Spleen (tissue), 11 donors: ENCODE measurements at regions not wholly inside any gene's neighbourhood (a gene's known extent, or its start where the extent isn't known, plus 50 kb on each side); places are given as distances from the start of the nearest gene placed in this dataset.

Experiments
- DNase-seq: peaks from one replicate; pipeline ENCODE4 v3.0.0-alpha.2; 2020
- H3K27ac ChIP-seq, 8 donors: fragments of 200-600 bp; sonication (generic) in 7 of 8; 1 replicate in 4 of 8; 2 replicates in 4 of 8; pipeline versions ENCODE4 v1.5.0 to v1.8.0; 2016 to 2021; ENCODE audit warnings: inconsistent platforms in 4 of 8, mild to moderate bottlenecking in 4 of 8, moderate library complexity in 1 of 8
- H3K27me3 ChIP-seq, 7 donors: fragments of 200-600 bp; sonication (generic) in 6 of 7; replicated peaks in 1 of 7; 1 replicate in 4 of 7; 2 replicates in 3 of 7; pipeline versions ENCODE4 v1.5.0 to v1.8.0; 2016 to 2021; ENCODE audit warnings: inconsistent platforms in 3 of 7, mild to moderate bottlenecking in 1 of 7
- H3K36me3 ChIP-seq, 6 donors: fragments of 200-600 bp; sonication (generic) in 5 of 6; 1 replicate in 4 of 6; 2 replicates in 2 of 6; pipeline versions ENCODE4 v1.5.0 to v1.8.0; 2016 to 2021; ENCODE audit warnings: inconsistent platforms in 2 of 6
- H3K4me1 ChIP-seq, 6 donors: fragments of 200-600 bp; sonication (generic) in 5 of 6; 1 replicate in 3 of 6; 2 replicates in 3 of 6; pipeline versions ENCODE4 v1.5.0 to v1.8.0; 2016 to 2021; ENCODE audit warnings: inconsistent platforms in 3 of 6
- H3K4me3 ChIP-seq, 8 donors: fragments of 200-600 bp; sonication (generic) in 7 of 8; 1 replicate in 4 of 8; 2 replicates in 4 of 8; pipeline versions ENCODE4 v1.5.0 to v1.8.0; 2016 to 2021; ENCODE audit warnings: inconsistent platforms in 4 of 8, mild to moderate bottlenecking in 4 of 8, moderate library complexity in 2 of 8
- H3K9me3 ChIP-seq, 8 donors: fragments of 200-600 bp; sonication (generic) in 7 of 8; 1 replicate in 4 of 8; 2 replicates in 4 of 8; pipeline versions ENCODE4 v1.5.0 to v1.8.0; 2016 to 2021; ENCODE audit warnings: inconsistent platforms in 4 of 8
- POLR2A ChIP-seq, 3 donors: fragments of 450-650 bp; IDR thresholded peaks; one replicate each; pipeline ENCODE4 v1.5.1; 2017; ENCODE audit warnings: antibody characterized with exemption in 3 of 3, mild to moderate bottlenecking in 1 of 3
- POLR2AphosphoS5 ChIP-seq, 3 donors: sonication (generic); formaldehyde crosslinking; IDR thresholded peaks; one replicate each; pipeline ENCODE4 v1.5.1; 2017; ENCODE audit warnings: antibody characterized with exemption in 3 of 3
- WGBS, 5 donors: extraction: QIAGEN DNeasy Blood & Tissue Kit in 3 of 5; methylation state at CpG; one replicate each; pipeline versions ENCODE4 v1.1.5 to v1.1.7; 2013 to 2018; 5-methylcytosine and 5-hydroxymethylcytosine counted together
- intact Hi-C: fragments of 100-400 bp; cut with DNase I; formaldehyde crosslinking; loops from one replicate; pipeline ENCODE4 v1.15.0; 2023; ENCODE audit warnings: low total_unique reads
- TF ChIP-seq, protein P1 (sequence below), 11 experiments: fragments of 200-600 bp in 7 of 11; fragments of 450-650 bp in 4 of 11; sonication (generic) in 4 of 11; IDR thresholded peaks in 8 of 11; conservative IDR thresholded peaks in 3 of 11; 1 replicate in 7 of 11; 2 replicates in 4 of 11; pipeline versions ENCODE4 v1.4.0 to v1.8.0; 2016 to 2021; ENCODE audit warnings: antibody characterized with exemption in 11 of 11, inconsistent platforms in 4 of 11, mild to moderate bottlenecking in 1 of 11
- donor health status: healthy with polysubstance abuse.
- donor health status: DM: no; HTN: no; CAD: no; lungs with moderate emphysema.
- donor health status: DM: no; HTN: no; CAD: no.
- donor health status: Bipolar disorder and iron deficiency.
- donor health status: healthy.
- donor health status: DM: no; HTN: no; CAD: no.
- donor health status: DM: yes; HTN: yes; CAD: no.

GRCh38 chr10:29836396-29836795 is 201.6 kb upstream of the SVIL start:
- Histone ChIP-seq H3K27ac (no peak overlapping the region), H3K4me3 (no peak overlapping the region), H3K36me3 (no peaks in the 10 kb centered on the region), H3K9me3 (no peaks in the 10 kb centered on the region), H3K27me3 (peaks cover 0 to 10% (median 0%) of the 10 kb centered on the region in 7 donors), H3K4me1 (no peaks in the 10 kb centered on the region)
- intact Hi-C loops = no loop called here
- TF ChIP-seq, protein P1, sequence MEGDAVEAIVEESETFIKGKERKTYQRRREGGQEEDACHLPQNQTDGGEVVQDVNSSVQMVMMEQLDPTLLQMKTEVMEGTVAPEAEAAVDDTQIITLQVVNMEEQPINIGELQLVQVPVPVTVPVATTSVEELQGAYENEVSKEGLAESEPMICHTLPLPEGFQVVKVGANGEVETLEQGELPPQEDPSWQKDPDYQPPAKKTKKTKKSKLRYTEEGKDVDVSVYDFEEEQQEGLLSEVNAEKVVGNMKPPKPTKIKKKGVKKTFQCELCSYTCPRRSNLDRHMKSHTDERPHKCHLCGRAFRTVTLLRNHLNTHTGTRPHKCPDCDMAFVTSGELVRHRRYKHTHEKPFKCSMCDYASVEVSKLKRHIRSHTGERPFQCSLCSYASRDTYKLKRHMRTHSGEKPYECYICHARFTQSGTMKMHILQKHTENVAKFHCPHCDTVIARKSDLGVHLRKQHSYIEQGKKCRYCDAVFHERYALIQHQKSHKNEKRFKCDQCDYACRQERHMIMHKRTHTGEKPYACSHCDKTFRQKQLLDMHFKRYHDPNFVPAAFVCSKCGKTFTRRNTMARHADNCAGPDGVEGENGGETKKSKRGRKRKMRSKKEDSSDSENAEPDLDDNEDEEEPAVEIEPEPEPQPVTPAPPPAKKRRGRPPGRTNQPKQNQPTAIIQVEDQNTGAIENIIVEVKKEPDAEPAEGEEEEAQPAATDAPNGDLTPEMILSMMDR (IDR thresholded peaks at IDR 0.05 in 8 of 11, conservative IDR thresholded peaks at IDR 0.05 in 3 of 11) = no peak
- TF ChIP-seq POLR2A (IDR thresholded peaks at IDR 0.05) = no peak
- TF ChIP-seq POLR2AphosphoS5 (IDR thresholded peaks at IDR 0.05) = no peak
- DNase-seq = no peak
- whole genome bisulfite sequencing, 5 donors = 93 to 98% (median 96%) methylated on average over 4 of the region's 4 CpGs

DNA sequence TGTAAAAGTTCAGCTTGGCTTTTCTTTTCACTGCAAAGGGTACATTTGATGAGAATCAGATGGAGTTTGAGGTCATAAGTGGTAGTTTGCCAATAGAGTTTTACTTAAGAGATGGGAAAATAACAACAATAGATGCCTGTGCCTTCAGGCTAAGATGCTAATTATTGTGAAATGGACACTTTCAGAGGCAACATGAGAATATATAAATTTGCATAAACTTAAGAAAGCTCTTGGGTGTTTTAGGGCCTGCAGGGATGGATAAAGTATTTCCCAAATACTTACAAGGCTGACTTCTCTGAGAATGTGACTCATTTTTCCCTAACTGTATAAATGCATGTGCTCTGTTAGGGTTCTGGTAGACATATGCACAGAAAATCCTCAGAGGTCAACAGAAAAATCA is 200.3 kb upstream of the SVIL start:
- H3K4me3 ChIP-seq = no peak overlapping the region
- intact Hi-C loops = no loop called here
- H3K36me3 ChIP-seq = no peaks in the 10 kb centered on the region
- no peak overlapping the region for H3K27ac ChIP-seq
- TF ChIP-seq POLR2AphosphoS5 (IDR thresholded peaks at IDR 0.05) (no peak), POLR2A (IDR thresholded peaks at IDR 0.05) (no peak)
- TF ChIP-seq, protein P1 (IDR thresholded peaks at IDR 0.05 in 8 of 11, conservative IDR thresholded peaks at IDR 0.05 in 3 of 11) = no peak
- no peaks in the 10 kb centered on the region for H3K4me1 ChIP-seq
- H3K27me3 ChIP-seq = peaks cover 0 to 10% (median 0%) of the 10 kb centered on the region in 7 donors
- DNase-seq = no peak
- peaks cover 0 to 13% (median 5%) of the 10 kb centered on the region in 8 donors for H3K9me3 ChIP-seq

- no peaks in the 10 kb centered on the region for H3K4me1 ChIP-seq
- no peak overlapping the region for H3K27ac ChIP-seq
- H3K27me3 ChIP-seq = peaks cover 0 to 12% (median 0%) of the 10 kb centered on the region in 7 donors
- WGBS, 5 donors = 71 to 86% (median 78%) methylated on average over 6 of the region's 6 CpGs
- H3K4me3 ChIP-seq = no peak overlapping the region
- H3K9me3 ChIP-seq = peaks cover 0 to 25% (median 16%) of the 10 kb centered on the region in 8 donors
- no peaks in the 10 kb centered on the region for H3K36me3 ChIP-seq
- no peak for DNase-seq
- no peak for TF ChIP-seq POLR2AphosphoS5 (IDR thresholded peaks at IDR 0.05)
- no peak for TF ChIP-seq POLR2A (IDR thresholded peaks at IDR 0.05)
- TF ChIP-seq, protein P1 (IDR thresholded peaks at IDR 0.05 in 8 of 11, conservative IDR thresholded peaks at IDR 0.05 in 3 of 11) = no peak
- intact Hi-C loops = no loop called here
Observed at GRCh38 chr10:29830531-29831512, 196.1 kb upstream of the SVIL start.

- no peak for DNase-seq
- WGBS, 5 donors = 51 to 78% (median 70%) methylated on average over 2 of the region's 2 CpGs
- Histone ChIP-seq H3K4me3 (no peak overlapping the region), H3K4me1 (no peaks in the 10 kb centered on the region), H3K9me3 (peaks cover 0 to 25% (median 16%) of the 10 kb centered on the region in 8 donors), H3K27ac (no peak overlapping the region), H3K27me3 (peaks cover 0 to 23% (median 0%) of the 10 kb centered on the region in 7 donors), H3K36me3 (no peaks in the 10 kb centered on the region)
- TF ChIP-seq, protein P1 (IDR thresholded peaks at IDR 0.05 in 8 of 11, conservative IDR thresholded peaks at IDR 0.05 in 3 of 11) = no peak
- TF ChIP-seq POLR2AphosphoS5 (IDR thresholded peaks at IDR 0.05) (no peak), POLR2A (IDR thresholded peaks at IDR 0.05) (no peak)
- intact Hi-C loops = no loop called here
Observed at GRCh38 chr10:29829776-29830175, 195.0 kb upstream of the SVIL start.
